ENCODE measurements at regions not wholly inside any gene's neighbourhood (a gene's known extent, or its start where the extent isn't known, plus 50 kb on each side); places are given as distances from the start of the nearest gene placed in this dataset.

- Histone ChIP-seq H3K9me3 (ENCODE audit: control insufficient read depth, low read length) (no peaks in the 10 kb centered on the region), H3K4me3 (ENCODE audit: low read length in 2 of 2) (no peak overlapping the region), H3K27ac (ENCODE audit: low read depth in 1 of 2, low read length in 2 of 2) (no peak overlapping the region), H3K36me3 (ENCODE audit: control insufficient read depth in 1 of 2, insufficient read depth in 2 of 2, low read length in 1 of 2) (no peaks in the 10 kb centered on the region), H3K27me3 (ENCODE audit: control insufficient read depth in 1 of 2, insufficient read depth in 2 of 2, low read length in 1 of 2) (no peaks in the 10 kb centered on the region), H3K4me1 (ENCODE audit: control insufficient read depth in 1 of 2, insufficient read depth in 2 of 2, low read length in 2 of 2) (no peaks in the 10 kb centered on the region)
- intact Hi-C loops (cut with DNase I), result no loop called here
- 92 to 93% methylated on average over 1 of the region's 1 CpG for WGBS, 2 donors
- ATAC-seq (ENCODE audit: low FRiP score) (no peak), DNase-seq (no peak)
Measured at GRCh38 chr5:56574778-56575177, 240.6 kb upstream of the MAP3K1 start.

GRCh38 chr5:56569566-56569965 is 245.8 kb upstream of the MAP3K1 start:
- Histone ChIP-seq H3K36me3 (ENCODE audit: control insufficient read depth in 1 of 2, insufficient read depth in 2 of 2, low read length in 1 of 2) (no peaks in the 10 kb centered on the region), H3K27me3 (ENCODE audit: control insufficient read depth in 1 of 2, insufficient read depth in 2 of 2, low read length in 1 of 2) (no peaks in the 10 kb centered on the region), H3K4me1 (ENCODE audit: control insufficient read depth in 1 of 2, insufficient read depth in 2 of 2, low read length in 2 of 2) (peaks cover 0 to 3% of the 10 kb centered on the region in 2 donors), H3K9me3 (ENCODE audit: control insufficient read depth, low read length) (no peaks in the 10 kb centered on the region), H3K4me3 (ENCODE audit: low read length in 2 of 2) (no peak overlapping the region), H3K27ac (ENCODE audit: low read depth in 1 of 2, low read length in 2 of 2) (no peak overlapping the region)
- no peak for ATAC-seq (ENCODE audit: low FRiP score)
- DNase-seq, result no peak
- intact Hi-C loops (cut with DNase I), result no loop called here
- 3% methylated on average over 1 of the region's 1 CpG for WGBS, 2 donors

GRCh38 chr5:56569076-56569475 is 246.3 kb upstream of the MAP3K1 start:
- intact Hi-C loops (cut with DNase I), result no loop called here
- no peak overlapping the region for H3K4me3 ChIP-seq (ENCODE audit: low read length in 2 of 2)
- no peak overlapping the region for H3K27ac ChIP-seq (ENCODE audit: low read depth in 1 of 2, low read length in 2 of 2)
- H3K36me3 ChIP-seq (ENCODE audit: control insufficient read depth in 1 of 2, insufficient read depth in 2 of 2, low read length in 1 of 2), result no peaks in the 10 kb centered on the region
- DNase-seq (no peak), ATAC-seq (ENCODE audit: low FRiP score) (no peak)
- peaks cover 0 to 3% of the 10 kb centered on the region in 2 donors for H3K4me1 ChIP-seq (ENCODE audit: control insufficient read depth in 1 of 2, insufficient read depth in 2 of 2, low read length in 2 of 2)
- H3K27me3 ChIP-seq (ENCODE audit: control insufficient read depth in 1 of 2, insufficient read depth in 2 of 2, low read length in 1 of 2), result no peaks in the 10 kb centered on the region
- H3K9me3 ChIP-seq (ENCODE audit: control insufficient read depth, low read length), result no peaks in the 10 kb centered on the region
- WGBS, 2 donors, result 11 to 19% methylated on average over 3 of the region's 3 CpGs

- Histone ChIP-seq H3K27me3 (ENCODE audit: control insufficient read depth in 1 of 2, insufficient read depth in 2 of 2, low read length in 1 of 2) (no peaks in the 10 kb centered on the region), H3K36me3 (ENCODE audit: control insufficient read depth in 1 of 2, insufficient read depth in 2 of 2, low read length in 1 of 2) (no peaks in the 10 kb centered on the region), H3K4me3 (ENCODE audit: low read length in 2 of 2) (no peak overlapping the region), H3K9me3 (ENCODE audit: control insufficient read depth, low read length) (no peaks in the 10 kb centered on the region), H3K4me1 (ENCODE audit: control insufficient read depth in 1 of 2, insufficient read depth in 2 of 2, low read length in 2 of 2) (peaks cover 0 to 3% of the 10 kb centered on the region in 2 donors), H3K27ac (ENCODE audit: low read depth in 1 of 2, low read length in 2 of 2) (no peak overlapping the region)
- 56 to 60% methylated on average over 4 of the region's 4 CpGs for WGBS, 2 donors
- DNase-seq (no peak), ATAC-seq (ENCODE audit: low FRiP score) (no peak)
- intact Hi-C loops (cut with DNase I), result no loop called here
Measured at GRCh38 chr5:56567278-56567677, 248.1 kb upstream of the MAP3K1 start.

- H3K36me3 ChIP-seq (ENCODE audit: control insufficient read depth in 1 of 2, insufficient read depth in 2 of 2, low read length in 1 of 2), result no peaks in the 10 kb centered on the region
- intact Hi-C loops (cut with DNase I), result no loop called here
- no peaks in the 10 kb centered on the region for H3K27me3 ChIP-seq (ENCODE audit: control insufficient read depth in 1 of 2, insufficient read depth in 2 of 2, low read length in 1 of 2)
- H3K4me1 ChIP-seq (ENCODE audit: control insufficient read depth in 1 of 2, insufficient read depth in 2 of 2, low read length in 2 of 2), result peaks cover 0 to 3% of the 10 kb centered on the region in 2 donors
- DNase-seq (no peak), ATAC-seq (ENCODE audit: low FRiP score) (no peak)
- no peaks in the 10 kb centered on the region for H3K9me3 ChIP-seq (ENCODE audit: control insufficient read depth, low read length)
- WGBS, 2 donors, result 77 to 79% methylated on average over 12 of the region's 12 CpGs
- no peak overlapping the region for H3K4me3 ChIP-seq (ENCODE audit: low read length in 2 of 2)
- no peak overlapping the region for H3K27ac ChIP-seq (ENCODE audit: low read depth in 1 of 2, low read length in 2 of 2)
Measured at GRCh38 chr5:56566374-56567249, 248.7 kb upstream of the MAP3K1 start.

- Histone ChIP-seq H3K4me1 (ENCODE audit: control insufficient read depth in 1 of 2, insufficient read depth in 2 of 2, low read length in 2 of 2) (peaks cover 0 to 3% of the 10 kb centered on the region in 2 donors), H3K4me3 (ENCODE audit: low read length in 2 of 2) (no peak overlapping the region), H3K36me3 (ENCODE audit: control insufficient read depth in 1 of 2, insufficient read depth in 2 of 2, low read length in 1 of 2) (no peaks in the 10 kb centered on the region), H3K9me3 (ENCODE audit: control insufficient read depth, low read length) (no peaks in the 10 kb centered on the region), H3K27ac (ENCODE audit: low read depth in 1 of 2, low read length in 2 of 2) (no peak overlapping the region), H3K27me3 (ENCODE audit: control insufficient read depth in 1 of 2, insufficient read depth in 2 of 2, low read length in 1 of 2) (no peaks in the 10 kb centered on the region)
- ATAC-seq (ENCODE audit: low FRiP score) (no peak), DNase-seq (no peak)
- intact Hi-C loops (cut with DNase I), result no loop called here
- WGBS, 2 donors, result 29 to 36% methylated on average over 3 of the region's 3 CpGs
Measured at GRCh38 chr5:56565644-56566043, 249.7 kb upstream of the MAP3K1 start.

GRCh38 chr5:56565283-56565615 is 250.1 kb upstream of the MAP3K1 start:
- Histone ChIP-seq H3K9me3 (ENCODE audit: control insufficient read depth, low read length) (no peaks in the 10 kb centered on the region), H3K4me1 (ENCODE audit: control insufficient read depth in 1 of 2, insufficient read depth in 2 of 2, low read length in 2 of 2) (peaks cover 0 to 3% of the 10 kb centered on the region in 2 donors), H3K36me3 (ENCODE audit: control insufficient read depth in 1 of 2, insufficient read depth in 2 of 2, low read length in 1 of 2) (no peaks in the 10 kb centered on the region), H3K27me3 (ENCODE audit: control insufficient read depth in 1 of 2, insufficient read depth in 2 of 2, low read length in 1 of 2) (no peaks in the 10 kb centered on the region), H3K27ac (ENCODE audit: low read depth in 1 of 2, low read length in 2 of 2) (no peak overlapping the region), H3K4me3 (ENCODE audit: low read length in 2 of 2) (no peak overlapping the region)
- 58 to 60% methylated on average over 3 of the region's 3 CpGs for WGBS, 2 donors
- DNase-seq (no peak), ATAC-seq (ENCODE audit: low FRiP score) (no peak)
- intact Hi-C loops (cut with DNase I), result no loop called here

GRCh38 chr5:56564541-56565282 is 250.6 kb upstream of the MAP3K1 start:
- 50 to 52% methylated on average over 7 of the region's 7 CpGs for WGBS, 2 donors
- Histone ChIP-seq H3K27ac (ENCODE audit: low read depth in 1 of 2, low read length in 2 of 2) (no peak overlapping the region), H3K9me3 (ENCODE audit: control insufficient read depth, low read length) (no peaks in the 10 kb centered on the region), H3K4me1 (ENCODE audit: control insufficient read depth in 1 of 2, insufficient read depth in 2 of 2, low read length in 2 of 2) (peaks cover 0 to 3% of the 10 kb centered on the region in 2 donors), H3K4me3 (ENCODE audit: low read length in 2 of 2) (no peak overlapping the region), H3K36me3 (ENCODE audit: control insufficient read depth in 1 of 2, insufficient read depth in 2 of 2, low read length in 1 of 2) (no peaks in the 10 kb centered on the region), H3K27me3 (ENCODE audit: control insufficient read depth in 1 of 2, insufficient read depth in 2 of 2, low read length in 1 of 2) (no peaks in the 10 kb centered on the region)
- DNase-seq (no peak), ATAC-seq (ENCODE audit: low FRiP score) (peak; percentile 66)
- intact Hi-C loops (cut with DNase I), result no loop called here

- Histone ChIP-seq H3K9me3 (ENCODE audit: control insufficient read depth, low read length) (no peaks in the 10 kb centered on the region), H3K27ac (ENCODE audit: low read depth in 1 of 2, low read length in 2 of 2) (no peak overlapping the region), H3K27me3 (ENCODE audit: control insufficient read depth in 1 of 2, insufficient read depth in 2 of 2, low read length in 1 of 2) (no peaks in the 10 kb centered on the region), H3K4me1 (ENCODE audit: control insufficient read depth in 1 of 2, insufficient read depth in 2 of 2, low read length in 2 of 2) (peaks cover 0 to 3% of the 10 kb centered on the region in 2 donors), H3K36me3 (ENCODE audit: control insufficient read depth in 1 of 2, insufficient read depth in 2 of 2, low read length in 1 of 2) (no peaks in the 10 kb centered on the region), H3K4me3 (ENCODE audit: low read length in 2 of 2) (no peak overlapping the region)
- DNase-seq, result no peak
- no peak for ATAC-seq (ENCODE audit: low FRiP score)
- WGBS, 2 donors, result 6 to 15% methylated on average over 2 of the region's 2 CpGs
- intact Hi-C loops (cut with DNase I), result no loop called here
Measured at GRCh38 chr5:56561455-56561854, 253.9 kb upstream of the MAP3K1 start.
